HepG2 (cell line): ENCODE measurements at regions not wholly inside any gene's neighbourhood (a gene's known extent, or its start where the extent isn't known, plus 50 kb on each side); places are given as distances from the start of the nearest gene placed in this dataset.

Experiments
- ATAC-seq: fragments of 200-7000 bp; cut with Tn5 transposase; 3 replicates; pipeline ENCODE4 v1.9.1; 2020; ENCODE audit warnings: mild to moderate bottlenecking, moderate library complexity
- BruUV-seq: library from RNA; stranded (reverse); fragments of 400-500 nt; replicated peaks from 2 replicates; lab custom pipeline; 2021; lab: Mats Ljungman, UMichigan
- CTCF ChIA-PET: fragments of 300-600 bp; formaldehyde crosslinking; extraction: SDS; loops from one replicate; lab custom pipeline; 2021; ENCODE audit warnings: low total read pairs, inconsistent platforms, low intra/inter-chr PET ratio; lab: Yijun Ruan, JAX
- POLR2A ChIA-PET: fragments of 350-600 bp; sonication (Branson Sonifier 250); formaldehyde crosslinking; loops from one replicate; lab custom pipeline; 2020; ENCODE audit warnings: antibody characterized with exemption, inconsistent platforms; lab: Yijun Ruan, JAX
- DNase-seq: peaks from one replicate; pipeline ENCODE4 v3.0.0-alpha.2; 2015; ENCODE audit warnings: low spot score
- FAIRE-seq: peaks from 3 replicates; lab custom pipeline; 2011; peaks lifted over from hg19 to GRCh38; lab: Jason Lieb, UNC
- H2AFZ ChIP-seq: one replicate; pipeline ENCODE4 v1.6.1; 2011; ENCODE audit warnings: low read length, inconsistent platforms
- H3K27ac ChIP-seq: fragments of 300-600 bp; 3 replicates; pipeline ENCODE4 v1.8.0; 2011; ENCODE audit warnings: mixed run types, mild to moderate bottlenecking, mixed read lengths, low read length, inconsistent platforms; ENCODE audit not compliant: insufficient read depth; ENCODE audit errors: extremely low read length
- H3K27me3 ChIP-seq, 2 experiments: fragments of 200-600 bp in 1 of 2; 2 replicates in 1 of 2; 3 replicates in 1 of 2; pipeline versions ENCODE4 v1.6.0 to v1.8.0; 2011; ENCODE audit warnings: low read length in 2 of 2, mild to moderate bottlenecking in 2 of 2, moderate library complexity in 2 of 2, inconsistent platforms in 1 of 2; ENCODE audit not compliant: insufficient read depth in 2 of 2, control insufficient read depth in 1 of 2
- H3K36me3 ChIP-seq, 2 experiments: fragments of 200-600 bp in 1 of 2; replicated peaks in 1 of 2; 2 replicates in 1 of 2; 3 replicates in 1 of 2; pipeline versions ENCODE4 v1.5.1 to v1.8.0; 2011; ENCODE audit warnings: low read length in 2 of 2, inconsistent platforms in 1 of 2; ENCODE audit not compliant: insufficient read depth in 2 of 2, control insufficient read depth in 1 of 2
- H3K4me1 ChIP-seq: 2 replicates; pipeline ENCODE4 v1.5.1; 2012; ENCODE audit warnings: low read length, inconsistent platforms; ENCODE audit not compliant: insufficient read depth
- H3K4me2 ChIP-seq: 2 replicates; pipeline ENCODE4 v1.6.0; 2011; ENCODE audit warnings: low read depth, low read length, inconsistent platforms
- H3K4me3 ChIP-seq, 3 experiments: fragments of 200-600 bp in 1 of 3; sonication (generic), shearing (Covaris generic) in 1 of 3; replicated peaks in 1 of 3; 2 replicates each; pipeline ENCODE4 v1.5.1; 2011 to 2016; ENCODE audit warnings: low read length in 3 of 3, inconsistent platforms in 2 of 3, low read depth in 2 of 3, mild to moderate bottlenecking in 2 of 3, control low read depth in 1 of 3, mixed read lengths in 1 of 3; ENCODE audit not compliant: insufficient read depth in 1 of 3
- H3K79me2 ChIP-seq: one replicate; pipeline ENCODE4 v1.6.1; 2011; ENCODE audit warnings: low read length, inconsistent platforms; ENCODE audit not compliant: insufficient read depth
- H3K9ac ChIP-seq: 2 replicates; pipeline ENCODE4 v1.6.0; 2011; ENCODE audit warnings: mild to moderate bottlenecking, low read depth, low read length, inconsistent platforms; ENCODE audit not compliant: insufficient read depth
- H3K9me3 ChIP-seq: 2 replicates; pipeline ENCODE4 v1.5.1; 2012; ENCODE audit warnings: mild to moderate bottlenecking, low read length
- H4K20me1 ChIP-seq: 2 replicates; pipeline ENCODE4 v1.6.0; 2011; ENCODE audit warnings: inconsistent platforms, mild to moderate bottlenecking, low read length, moderate library complexity; ENCODE audit not compliant: insufficient read depth
- ATF1 ChIP-seq: IDR thresholded peaks from 2 replicates; pipeline ENCODE4 v1.6.1; 2016; ENCODE audit warnings: mild to moderate bottlenecking, control low read depth
- ATRX ChIP-seq: sonication (generic); formaldehyde crosslinking; IDR thresholded peaks from 2 replicates; pipeline ENCODE4 v1.4.0; 2020; ENCODE audit warnings: missing genetic modification reagents, borderline replicate concordance
- BHLHE40 ChIP-seq: IDR thresholded peaks from 2 replicates; pipeline ENCODE4 v1.6.1; 2011; ENCODE audit warnings: low read length, improper control_type of control experiment
- HOXA9 ChIP-seq: sonication (generic); formaldehyde crosslinking; IDR thresholded peaks from 2 replicates; pipeline ENCODE4 v1.8.1; 2022; ENCODE audit warnings: missing genetic modification reagents, mild to moderate bottlenecking, moderate library complexity, borderline replicate concordance
- MEF2D ChIP-seq: sonication (generic); formaldehyde crosslinking; IDR thresholded peaks from 2 replicates; pipeline ENCODE4 v1.5.1; 2020; ENCODE audit warnings: mild to moderate bottlenecking, missing genetic modification reagents
- TOE1 ChIP-seq: sonication (generic); formaldehyde crosslinking; IDR thresholded peaks from 2 replicates; pipeline ENCODE4 v1.4.0; 2020; ENCODE audit warnings: mild to moderate bottlenecking, missing genetic modification reagents
- ZBTB3 ChIP-seq: sonication (generic); formaldehyde crosslinking; IDR thresholded peaks from 2 replicates; pipeline ENCODE4 v1.4.0; 2020; ENCODE audit warnings: low read depth, mild to moderate bottlenecking, moderate library complexity, missing genetic modification reagents, borderline replicate concordance
- ZBTB46 ChIP-seq: sonication (generic); formaldehyde crosslinking; IDR thresholded peaks from 2 replicates; pipeline ENCODE4 v1.4.0; 2020; ENCODE audit warnings: mild to moderate bottlenecking, missing genetic modification reagents, borderline replicate concordance
- ZFP91 ChIP-seq: sonication (generic); formaldehyde crosslinking; IDR thresholded peaks from 2 replicates; pipeline ENCODE4 v1.9.0; 2022; ENCODE audit warnings: missing genetic modification reagents, mild to moderate bottlenecking, borderline replicate concordance
- ZNF33A ChIP-seq: sonication (generic); formaldehyde crosslinking; IDR thresholded peaks from 2 replicates; pipeline ENCODE4 v1.5.1; 2020; ENCODE audit warnings: missing genetic modification reagents, mild to moderate bottlenecking, moderate library complexity, borderline replicate concordance
- WGBS: methylation state at CpG from one replicate; pipeline ENCODE4 v1.1.6; 2017; ENCODE audit warnings: low lambda C conversion rate; 5-methylcytosine and 5-hydroxymethylcytosine counted together
- in situ Hi-C: cut with HindIII; loops from 2 replicates; pipeline ENCODE4 v1.10.0; 2017; ENCODE audit warnings: low pct_unique_long_range_greater_than_20kb; ENCODE audit not compliant: extremely low pct_ligation_motif_present
- intact Hi-C: fragments of 100-400 bp; cut with micrococcal nuclease; formaldehyde crosslinking; loops from one replicate; pipeline ENCODE4 v1.10.0; 2022; ENCODE audit not compliant: unreplicated experiment

- TF ChIP-seq ZFP91 (CRISPR knock-in tag) (no peak), MEF2D (CRISPR knock-in tag) (no peak), ATF1 (no peak), ZBTB3 (CRISPR knock-in tag) (no peak), ZNF33A (no peak), HOXA9 (no peak)
- TF ChIP-seq, all 625 proteins: peak for 0
These were observed 132.3 kb upstream of the ZBED5 start (continued) for GRCh38 chr11:10990160-10990559.

DNA sequence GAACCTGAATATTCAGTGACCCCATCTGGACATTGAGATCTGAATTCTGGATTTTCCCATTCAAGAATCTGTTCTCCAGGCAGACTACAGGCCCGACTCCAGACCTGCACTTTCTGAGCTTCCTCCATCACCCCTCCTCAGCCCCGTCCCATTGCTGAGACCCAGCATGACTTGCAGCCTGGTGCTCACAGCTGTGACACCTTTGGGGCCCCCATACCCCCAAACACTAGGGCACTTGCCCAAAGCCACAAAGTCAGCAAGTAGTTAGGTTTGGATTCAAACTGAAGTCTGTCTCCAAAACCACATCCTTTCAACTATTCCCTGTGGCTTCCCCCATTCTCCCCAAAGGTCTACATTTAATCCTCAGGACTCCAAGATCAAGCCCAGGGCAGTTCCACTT, 128.2 kb upstream of the ZBED5 start:
- intact Hi-C loops: no loop called here
- Histone ChIP-seq H3K27ac (no peak overlapping the region), H3K9me3 (no peaks in the 10 kb centered on the region), H3K4me2 (no peak overlapping the region), H3K36me3 (no peaks in the 10 kb centered on the region), H3K79me2 (no peaks in the 10 kb centered on the region), H3K4me1 (no peaks in the 10 kb centered on the region), H3K9ac (no peak overlapping the region), H3K27me3 (peaks cover 0 to 18% of the 10 kb centered on the region in 2 experiments; a peak in 3 of 5 replicates), H4K20me1 (no peaks in the 10 kb centered on the region), H3K4me3 (no peak overlapping the region), H2AFZ (no peak overlapping the region)
- ChIA-PET CTCF (no interaction called here), POLR2A (no interaction called here)
- no peak for ATAC-seq
- no peak for FAIRE-seq
- in situ Hi-C loops: no loop called here
- no peak for TF ChIP-seq ATRX (CRISPR knock-in tag)
- no peak for TF ChIP-seq BHLHE40
- no peak for TF ChIP-seq TOE1 (CRISPR knock-in tag)
- TF ChIP-seq ZBTB46: no peak
- no TSS peak for BruUV-seq
- DNase-seq: no peak
- WGBS: 0% methylated on average over 2 of the region's 2 CpGs
